ENCODE measurements at regions not wholly inside any gene's neighbourhood (a gene's known extent, or its start where the extent isn't known, plus 50 kb on each side); places are given as distances from the start of the nearest gene placed in this dataset.
"Not testable (repeated sequence)": the region's sequence is repeated elsewhere in the genome, so short reads cannot be mapped to it uniquely, and the experiment has no call there.

DNA sequence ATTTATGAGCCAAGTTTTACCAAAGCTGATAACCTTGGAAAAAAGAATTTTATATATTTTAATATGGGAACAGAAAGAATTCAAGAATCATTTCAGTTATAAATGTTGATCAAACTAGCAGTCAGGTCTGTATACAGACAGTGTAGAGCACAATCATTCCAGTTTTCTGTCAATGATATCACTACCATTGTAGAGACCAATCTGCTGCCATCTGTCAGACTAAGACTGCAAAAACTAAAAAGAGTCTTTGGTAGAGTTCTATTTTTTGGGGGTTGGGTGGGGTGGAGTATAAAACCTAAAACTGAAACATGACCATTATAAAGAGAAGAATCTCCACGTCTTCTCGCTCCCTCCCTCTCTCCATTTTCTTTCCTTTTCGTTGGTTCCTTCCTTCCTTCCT, 204.7 kb upstream of the UBE2E3 start:
- Histone ChIP-seq H3K4me1 (ENCODE audit: control insufficient read depth in 1 of 2, insufficient read depth in 2 of 2, low read length in 2 of 2) (no peaks in the 10 kb centered on the region), H3K27ac (ENCODE audit: low read depth, low read length) (no peak overlapping the region), H3K36me3 (ENCODE audit: control insufficient read depth in 1 of 2, insufficient read depth in 2 of 2, low read length in 2 of 2) (no peaks in the 10 kb centered on the region), H2AFZ (ENCODE audit: low read depth, low read length, poor library complexity, severe bottlenecking) (no peak overlapping the region), H3K4me2 (ENCODE audit: low read length) (no peak overlapping the region), H4K20me1 (ENCODE audit: insufficient read depth) (no peaks in the 10 kb centered on the region), H3K9me2 (ENCODE audit: insufficient read depth) (no peaks in the 10 kb centered on the region), H3K27me3 (ENCODE audit: insufficient read depth, low read length) (no peaks in the 10 kb centered on the region), H3K4me3 (replicated peaks in 1 of 2; ENCODE audit: low read depth in 1 of 2, low read length in 2 of 2) (no peak overlapping the region), H3K9ac (ENCODE audit: low read length) (no peak overlapping the region), H3K79me2 (ENCODE audit: insufficient read depth, low read length) (no peaks in the 10 kb centered on the region), H3K9me3 (ENCODE audit: control insufficient read depth in 1 of 2, insufficient read depth in 1 of 2, low read depth in 1 of 2, low read length in 2 of 2) (no peaks in the 10 kb centered on the region)
- CTCF ChIA-PET, result no interaction called here
- DNase-seq (ENCODE audit: low read depth, low spot score), result no peak
- no peak for TF ChIP-seq POLR2AphosphoS5 (IDR thresholded peaks at IDR 0.05; ENCODE audit: low read depth, low read length)
- TF ChIP-seq RAD21 (IDR thresholded peaks at IDR 0.05; ENCODE audit: low read depth), result no peak
- no peak for TF ChIP-seq TCF7L2 (IDR thresholded peaks at IDR 0.05; ENCODE audit: borderline replicate concordance, extremely low read depth, insufficient read depth, insufficient read length)
- TF ChIP-seq ZFX (IDR thresholded peaks at IDR 0.05), result no peak
- no peak for TF ChIP-seq SP1 (IDR thresholded peaks at IDR 0.05; ENCODE audit: low read depth)
- TF ChIP-seq, protein P1, sequence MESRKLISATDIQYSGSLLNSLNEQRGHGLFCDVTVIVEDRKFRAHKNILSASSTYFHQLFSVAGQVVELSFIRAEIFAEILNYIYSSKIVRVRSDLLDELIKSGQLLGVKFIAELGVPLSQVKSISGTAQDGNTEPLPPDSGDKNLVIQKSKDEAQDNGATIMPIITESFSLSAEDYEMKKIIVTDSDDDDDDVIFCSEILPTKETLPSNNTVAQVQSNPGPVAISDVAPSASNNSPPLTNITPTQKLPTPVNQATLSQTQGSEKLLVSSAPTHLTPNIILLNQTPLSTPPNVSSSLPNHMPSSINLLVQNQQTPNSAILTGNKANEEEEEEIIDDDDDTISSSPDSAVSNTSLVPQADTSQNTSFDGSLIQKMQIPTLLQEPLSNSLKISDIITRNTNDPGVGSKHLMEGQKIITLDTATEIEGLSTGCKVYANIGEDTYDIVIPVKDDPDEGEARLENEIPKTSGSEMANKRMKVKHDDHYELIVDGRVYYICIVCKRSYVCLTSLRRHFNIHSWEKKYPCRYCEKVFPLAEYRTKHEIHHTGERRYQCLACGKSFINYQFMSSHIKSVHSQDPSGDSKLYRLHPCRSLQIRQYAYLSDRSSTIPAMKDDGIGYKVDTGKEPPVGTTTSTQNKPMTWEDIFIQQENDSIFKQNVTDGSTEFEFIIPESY (IDR thresholded peaks at IDR 0.05; ENCODE audit: extremely low read depth, insufficient replicate concordance, low read length), result no peak
- TF ChIP-seq ELF1 (IDR thresholded peaks at IDR 0.05; ENCODE audit: borderline replicate concordance, low read depth), result no peak
- no peak for TF ChIP-seq EZH2 (IDR thresholded peaks at IDR 0.05)
- no peak for TF ChIP-seq SRF (IDR thresholded peaks at IDR 0.05; ENCODE audit: low read depth)
- TF ChIP-seq, protein P2, sequence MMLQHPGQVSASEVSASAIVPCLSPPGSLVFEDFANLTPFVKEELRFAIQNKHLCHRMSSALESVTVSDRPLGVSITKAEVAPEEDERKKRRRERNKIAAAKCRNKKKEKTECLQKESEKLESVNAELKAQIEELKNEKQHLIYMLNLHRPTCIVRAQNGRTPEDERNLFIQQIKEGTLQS (IDR thresholded peaks at IDR 0.05), result no peak
- no peak for TF ChIP-seq EZH2phosphoT487 (IDR thresholded peaks at IDR 0.05; ENCODE audit: borderline replicate concordance)
- TF ChIP-seq, protein P3, sequence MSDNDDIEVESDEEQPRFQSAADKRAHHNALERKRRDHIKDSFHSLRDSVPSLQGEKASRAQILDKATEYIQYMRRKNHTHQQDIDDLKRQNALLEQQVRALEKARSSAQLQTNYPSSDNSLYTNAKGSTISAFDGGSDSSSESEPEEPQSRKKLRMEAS (IDR thresholded peaks at IDR 0.05), result no peak
- TF ChIP-seq, protein P4, sequence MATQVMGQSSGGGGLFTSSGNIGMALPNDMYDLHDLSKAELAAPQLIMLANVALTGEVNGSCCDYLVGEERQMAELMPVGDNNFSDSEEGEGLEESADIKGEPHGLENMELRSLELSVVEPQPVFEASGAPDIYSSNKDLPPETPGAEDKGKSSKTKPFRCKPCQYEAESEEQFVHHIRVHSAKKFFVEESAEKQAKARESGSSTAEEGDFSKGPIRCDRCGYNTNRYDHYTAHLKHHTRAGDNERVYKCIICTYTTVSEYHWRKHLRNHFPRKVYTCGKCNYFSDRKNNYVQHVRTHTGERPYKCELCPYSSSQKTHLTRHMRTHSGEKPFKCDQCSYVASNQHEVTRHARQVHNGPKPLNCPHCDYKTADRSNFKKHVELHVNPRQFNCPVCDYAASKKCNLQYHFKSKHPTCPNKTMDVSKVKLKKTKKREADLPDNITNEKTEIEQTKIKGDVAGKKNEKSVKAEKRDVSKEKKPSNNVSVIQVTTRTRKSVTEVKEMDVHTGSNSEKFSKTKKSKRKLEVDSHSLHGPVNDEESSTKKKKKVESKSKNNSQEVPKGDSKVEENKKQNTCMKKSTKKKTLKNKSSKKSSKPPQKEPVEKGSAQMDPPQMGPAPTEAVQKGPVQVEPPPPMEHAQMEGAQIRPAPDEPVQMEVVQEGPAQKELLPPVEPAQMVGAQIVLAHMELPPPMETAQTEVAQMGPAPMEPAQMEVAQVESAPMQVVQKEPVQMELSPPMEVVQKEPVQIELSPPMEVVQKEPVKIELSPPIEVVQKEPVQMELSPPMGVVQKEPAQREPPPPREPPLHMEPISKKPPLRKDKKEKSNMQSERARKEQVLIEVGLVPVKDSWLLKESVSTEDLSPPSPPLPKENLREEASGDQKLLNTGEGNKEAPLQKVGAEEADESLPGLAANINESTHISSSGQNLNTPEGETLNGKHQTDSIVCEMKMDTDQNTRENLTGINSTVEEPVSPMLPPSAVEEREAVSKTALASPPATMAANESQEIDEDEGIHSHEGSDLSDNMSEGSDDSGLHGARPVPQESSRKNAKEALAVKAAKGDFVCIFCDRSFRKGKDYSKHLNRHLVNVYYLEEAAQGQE (IDR thresholded peaks at IDR 0.05; ENCODE audit: low read depth), result no peak
- no peak for TF ChIP-seq ZNF274 (IDR thresholded peaks at IDR 0.05; ENCODE audit: low read depth, low read length)
- no peak for TF ChIP-seq YY1 (IDR thresholded peaks at IDR 0.05; ENCODE audit: extremely low read depth, insufficient replicate concordance, low read depth, low read length)
- POLR2A ChIA-PET, result no interaction called here
- BruUV-seq (replicated peaks), result no TSS peak
- RAD21 ChIA-PET (ENCODE audit: low non-redundant PET in 1 of 2, low total read pairs in 2 of 2, uncharacterized antibody in 2 of 2, unreplicated experiment in 2 of 2), result no interaction called here
- intact Hi-C loops (cut with micrococcal nuclease), result no loop called here
- ATAC-seq, result no peak

DNA sequence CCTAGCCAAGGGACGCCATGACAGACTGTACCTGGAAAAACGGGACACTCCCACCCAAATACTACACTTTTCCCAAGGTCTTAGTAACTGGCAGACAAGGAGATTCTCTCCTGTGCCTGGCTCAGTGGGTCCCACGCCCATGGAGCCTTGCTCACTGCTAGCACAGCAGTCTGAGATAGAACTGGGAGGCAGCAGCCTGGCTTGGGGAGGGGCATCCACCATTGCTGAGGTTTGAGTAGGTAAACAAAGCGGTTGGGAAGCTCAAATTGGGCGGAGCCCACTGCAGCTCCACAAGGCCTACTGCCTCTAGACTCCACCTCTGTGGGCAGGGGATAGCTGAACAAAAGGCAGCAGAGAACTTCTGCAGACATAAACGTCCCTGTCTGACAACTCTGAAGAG, 215.1 kb upstream of the UBE2E3 start:
- H2AFZ ChIP-seq (ENCODE audit: low read depth, low read length, poor library complexity, severe bottlenecking); intact Hi-C loops (cut with micrococcal nuclease); CTCF ChIA-PET; H3K36me3 ChIP-seq (ENCODE audit: control insufficient read depth in 1 of 2, insufficient read depth in 2 of 2, low read length in 2 of 2); H3K79me2 ChIP-seq (ENCODE audit: insufficient read depth, low read length); H3K9me3 ChIP-seq (ENCODE audit: control insufficient read depth in 1 of 2, insufficient read depth in 1 of 2, low read depth in 1 of 2, low read length in 2 of 2); H3K27ac ChIP-seq (ENCODE audit: low read depth, low read length); DNase-seq (ENCODE audit: low read depth, low spot score); H3K9ac ChIP-seq (ENCODE audit: low read length); POLR2A ChIA-PET; RAD21 ChIA-PET (ENCODE audit: low non-redundant PET in 1 of 2, low total read pairs in 2 of 2, uncharacterized antibody in 2 of 2, unreplicated experiment in 2 of 2); H3K4me2 ChIP-seq (ENCODE audit: low read length); H4K20me1 ChIP-seq (ENCODE audit: insufficient read depth); BruUV-seq (replicated peaks); H3K4me3 ChIP-seq (replicated peaks in 1 of 2; ENCODE audit: low read depth in 1 of 2, low read length in 2 of 2); ATAC-seq; H3K9me2 ChIP-seq (ENCODE audit: insufficient read depth); H3K27me3 ChIP-seq (ENCODE audit: insufficient read depth, low read length): not testable (repeated sequence)
- peaks cover 0 to 11% of the 10 kb centered on the region in 2 experiments; a peak in 2 of 4 replicates for H3K4me1 ChIP-seq (ENCODE audit: control insufficient read depth in 1 of 2, insufficient read depth in 2 of 2, low read length in 2 of 2)
